Liver (tissue), 3 donors: ENCODE measurements at regions not wholly inside any gene's neighbourhood (a gene's known extent, or its start where the extent isn't known, plus 50 kb on each side); places are given as distances from the start of the nearest gene placed in this dataset.

Experiments used
- CTCF ChIP-seq: fragments of 150-350 bp; IDR thresholded peaks from 2 replicates; pipeline ENCODE4 v1.5.1; 2017; ENCODE audit warnings: improper control_type of control experiment, low read depth, low read length; ENCODE audit not compliant: missing input control
- RAD21 ChIP-seq, 2 donors: IDR thresholded peaks; 2 replicates each; pipeline ENCODE4 v1.6.1; 2016; ENCODE audit warnings: antibody characterized with exemption in 2 of 2, mild to moderate bottlenecking in 2 of 2
- REST ChIP-seq: IDR thresholded peaks from 2 replicates; pipeline ENCODE4 v1.6.1; 2016; ENCODE audit warnings: antibody characterized with exemption, mild to moderate bottlenecking
- RXRA ChIP-seq, 2 donors: IDR thresholded peaks; 2 replicates each; pipeline ENCODE4 v1.6.1; 2017 to 2018; ENCODE audit warnings: antibody characterized with exemption in 2 of 2, mild to moderate bottlenecking in 1 of 2
- ZBTB33 ChIP-seq: IDR thresholded peaks from 2 replicates; pipeline ENCODE4 v1.6.1; 2016; ENCODE audit warnings: antibody characterized with exemption
- donor health status: healthy.
- donor health status: healthy.

- TF ChIP-seq CTCF (no peak), RXRA (IDR thresholded peaks at IDR 0.05) (no peak), RAD21 (IDR thresholded peaks at IDR 0.05) (no peak), ZBTB33 (no peak), REST (no peak)
Measured at GRCh38 chr6:132147530-132148011, 196.4 kb upstream of the CCN2 start.
